Esophagus (tissue), 2 donors: ENCODE measurements at regions not wholly inside any gene's neighbourhood (a gene's known extent, or its start where the extent isn't known, plus 50 kb on each side); places are given as distances from the start of the nearest gene placed in this dataset.
"Not testable (repeated sequence)": the region's sequence is repeated elsewhere in the genome, so short reads cannot be mapped to it uniquely, and the experiment has no call there.

ENCODE experiments used
- H3K27ac ChIP-seq, 2 donors: one replicate each; pipeline ENCODE4 v1.5.1; 2013; ENCODE audit warnings: low read depth in 2 of 2, mild to moderate bottlenecking in 2 of 2, inconsistent platforms in 1 of 2, low read length in 1 of 2, moderate library complexity in 1 of 2
- H3K27me3 ChIP-seq, 2 donors: one replicate each; pipeline ENCODE4 v1.6.1; 2013; ENCODE audit warnings: low read length in 2 of 2, control low read depth in 1 of 2, mild to moderate bottlenecking in 1 of 2; ENCODE audit not compliant: insufficient read depth in 2 of 2, control insufficient read depth in 1 of 2
- H3K36me3 ChIP-seq, 2 donors: one replicate each; pipeline ENCODE4 v1.6.1; 2013; ENCODE audit warnings: low read length in 1 of 2; ENCODE audit not compliant: control insufficient read depth in 2 of 2, insufficient read depth in 2 of 2
- H3K4me1 ChIP-seq, 2 donors: one replicate each; pipeline ENCODE4 v1.6.1; 2013; ENCODE audit warnings: low read length in 1 of 2; ENCODE audit not compliant: control insufficient read depth in 2 of 2, insufficient read depth in 2 of 2
- H3K4me3 ChIP-seq, 2 donors: one replicate each; pipeline ENCODE4 v1.5.1; 2013; ENCODE audit warnings: low read length in 2 of 2, mild to moderate bottlenecking in 2 of 2, low read depth in 1 of 2, moderate library complexity in 1 of 2
- H3K9me3 ChIP-seq, 2 donors: one replicate each; pipeline ENCODE4 v1.6.1; 2013; ENCODE audit warnings: mild to moderate bottlenecking in 2 of 2, low read depth in 1 of 2, low read length in 1 of 2, moderate library complexity in 1 of 2; ENCODE audit not compliant: control insufficient read depth in 2 of 2, insufficient read depth in 1 of 2
- WGBS, 2 donors: extraction: QIAGEN DNeasy Blood & Tissue Kit; methylation state at CpG; one replicate each; pipeline ENCODE4 v1.1.7; 2013; 5-methylcytosine and 5-hydroxymethylcytosine counted together
- donor health status: healthy with polysubstance abuse.
- donor health status: Bipolar disorder and iron deficiency.

- Histone ChIP-seq H3K4me1 (no peaks in the 10 kb centered on the region), H3K4me3 (no peak overlapping the region), H3K27ac (no peak overlapping the region), H3K27me3 (no peaks in the 10 kb centered on the region), H3K36me3 (no peaks in the 10 kb centered on the region), H3K9me3 (no peaks in the 10 kb centered on the region)
- WGBS, 2 donors = 72 to 74% methylated on average over 5 of the region's 5 CpGs
These were observed 264.4 kb downstream of the ZPLD1 start for GRCh38 chr3:102699104-102699818.

DNA sequence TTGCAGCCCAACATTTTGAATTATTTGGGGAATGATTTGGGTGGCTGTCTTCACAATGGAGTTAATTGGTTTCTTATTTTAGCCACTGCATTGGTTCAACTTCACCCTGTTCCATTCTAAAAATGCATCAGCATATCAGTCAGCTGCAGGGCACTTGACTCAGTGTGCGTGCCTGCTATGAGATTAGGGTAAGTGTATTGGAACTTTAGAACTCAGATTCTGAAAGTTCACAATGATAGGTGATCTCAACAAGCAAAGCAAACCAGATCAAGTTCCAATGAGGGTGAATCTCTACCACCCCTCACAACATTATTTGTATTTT is 265.0 kb downstream of the ZPLD1 start:
- Histone ChIP-seq H3K4me1 (no peaks in the 10 kb centered on the region), H3K27ac (no peak overlapping the region), H3K4me3 (no peak overlapping the region), H3K27me3 (no peaks in the 10 kb centered on the region), H3K36me3 (no peaks in the 10 kb centered on the region), H3K9me3 (no peaks in the 10 kb centered on the region)
- WGBS, 2 donors = 87 to 88% methylated on average over 1 of the region's 1 CpG

- no peaks in the 10 kb centered on the region for H3K9me3 ChIP-seq
- no peak overlapping the region for H3K27ac ChIP-seq
- H3K36me3 ChIP-seq = no peaks in the 10 kb centered on the region
These were observed 278.1 kb downstream of the ZPLD1 start for GRCh38 chr3:102712896-102713295.

GRCh38 chr3:102714567-102714966 is 279.8 kb downstream of the ZPLD1 start:
- Histone ChIP-seq H3K27me3 (no peaks in the 10 kb centered on the region), H3K4me3 (no peak overlapping the region), H3K36me3 (no peaks in the 10 kb centered on the region), H3K4me1 (no peaks in the 10 kb centered on the region), H3K27ac (no peak overlapping the region), H3K9me3 (no peaks in the 10 kb centered on the region)
- WGBS, 2 donors = 54 to 55% methylated on average over 3 of the region's 3 CpGs

More at GRCh38 chr3:102712896-102713295, 278.1 kb downstream of the ZPLD1 start:
- H3K27me3 ChIP-seq = no peaks in the 10 kb centered on the region
- H3K4me1 ChIP-seq = no peaks in the 10 kb centered on the region
- H3K4me3 ChIP-seq = no peak overlapping the region
- 79 to 80% methylated on average over 5 of the region's 5 CpGs for WGBS, 2 donors

- Histone ChIP-seq H3K36me3 (no peaks in the 10 kb centered on the region), H3K27me3 (no peaks in the 10 kb centered on the region), H3K9me3 (no peaks in the 10 kb centered on the region), H3K4me1 (no peaks in the 10 kb centered on the region), H3K27ac (no peak overlapping the region), H3K4me3 (no peak overlapping the region)
- 68 to 77% methylated on average over 2 of the region's 2 CpGs for WGBS, 2 donors
These were observed 280.3 kb downstream of the ZPLD1 start for GRCh38 chr3:102715030-102715697.

DNA sequence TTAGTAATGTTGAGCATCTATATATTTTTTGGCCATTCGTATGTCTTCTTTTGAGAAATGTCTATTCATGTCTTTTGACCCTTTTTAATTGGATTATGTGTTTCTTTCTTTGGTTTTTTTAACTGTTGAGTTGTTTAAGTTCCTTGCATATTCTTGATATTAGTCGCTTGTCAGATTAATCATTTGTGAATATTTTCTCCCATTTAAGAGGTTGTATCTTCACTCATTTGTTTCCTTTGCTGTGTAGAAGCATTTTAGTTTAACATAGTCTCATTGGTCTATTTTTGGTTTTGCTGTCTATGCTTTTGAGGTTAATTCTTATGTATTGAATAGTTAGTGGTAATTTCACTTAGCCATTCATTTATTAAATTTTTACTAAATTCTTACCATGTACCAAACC is 283.8 kb downstream of the ZPLD1 start:
- Histone ChIP-seq H3K4me1 (no peaks in the 10 kb centered on the region), H3K27ac (no peak overlapping the region), H3K4me3 (no peak overlapping the region), H3K9me3 (no peaks in the 10 kb centered on the region), H3K36me3 (no peaks in the 10 kb centered on the region), H3K27me3 (no peaks in the 10 kb centered on the region)
- WGBS, 2 donors = 76 to 83% methylated on average over 2 of the region's 2 CpGs

DNA sequence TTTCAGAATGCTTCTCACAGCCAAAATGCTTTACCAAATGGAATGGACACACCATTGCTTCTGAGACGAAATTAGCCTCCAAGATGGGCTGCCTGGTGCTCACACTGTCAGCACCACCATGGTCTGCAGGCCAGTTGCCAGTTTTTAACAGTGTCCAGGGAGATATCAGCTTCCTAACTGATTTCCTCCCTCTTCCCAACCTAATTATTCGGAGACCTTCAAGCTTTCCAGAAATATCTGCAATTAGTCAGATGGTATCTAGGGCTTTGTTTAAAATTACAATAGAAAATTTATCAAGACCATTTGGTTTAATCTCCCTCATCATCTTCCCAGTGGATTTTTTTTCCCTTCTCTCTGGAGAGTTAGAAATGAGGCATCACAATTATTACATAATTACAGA is 287.5 kb downstream of the ZPLD1 start:
- Histone ChIP-seq H3K4me3 (no peak overlapping the region), H3K27ac (no peak overlapping the region), H3K4me1 (no peaks in the 10 kb centered on the region), H3K27me3 (no peaks in the 10 kb centered on the region), H3K9me3 (peaks cover 2 to 3% of the 10 kb centered on the region in 2 donors), H3K36me3 (no peaks in the 10 kb centered on the region)
- WGBS, 2 donors = 36 to 45% methylated on average over 2 of the region's 2 CpGs

DNA sequence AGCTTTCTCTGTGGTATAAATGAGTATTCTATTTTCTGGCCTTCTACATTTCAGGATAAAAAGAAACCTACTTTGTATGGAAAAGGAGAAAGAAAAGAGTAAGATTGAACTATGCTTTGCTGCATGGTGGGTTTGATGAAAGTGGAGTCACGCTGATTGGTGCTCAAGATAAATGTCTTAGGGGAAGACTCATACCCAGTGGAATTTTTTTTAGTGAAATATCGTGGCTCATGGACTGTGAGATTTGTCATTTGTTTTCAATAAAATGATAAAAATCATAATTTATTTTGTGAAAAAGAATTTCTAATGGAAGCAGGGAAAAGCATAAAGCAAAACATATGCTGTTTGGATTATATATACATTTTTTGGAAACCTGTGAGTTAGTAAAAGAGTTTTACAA is 292.5 kb downstream of the ZPLD1 start:
- Histone ChIP-seq H3K9me3 (peaks cover 2 to 3% of the 10 kb centered on the region in 2 donors), H3K27ac (no peak overlapping the region), H3K4me1 (no peaks in the 10 kb centered on the region), H3K4me3 (no peak overlapping the region), H3K27me3 (no peaks in the 10 kb centered on the region), H3K36me3 (no peaks in the 10 kb centered on the region)
- WGBS, 2 donors = 72 to 76% methylated on average over 2 of the region's 2 CpGs

GRCh38 chr3:102732581-102732980 is 297.8 kb downstream of the ZPLD1 start:
- WGBS, 2 donors = 93% methylated on average over 12 of the region's 12 CpGs
- H3K4me3 ChIP-seq, H3K9me3 ChIP-seq, H3K36me3 ChIP-seq, H3K27me3 ChIP-seq, H3K4me1 ChIP-seq, H3K27ac ChIP-seq: not testable (repeated sequence)
